NCI-H82 (cell line): ENCODE measurements at regions not wholly inside any gene's neighbourhood (a gene's known extent, or its start where the extent isn't known, plus 50 kb on each side); places are given as distances from the start of the nearest gene placed in this dataset.

Source experiments
- DNase-seq: peaks from one replicate; lab custom pipeline; 2025; lab: John Stamatoyannopoulos, UW

DNA sequence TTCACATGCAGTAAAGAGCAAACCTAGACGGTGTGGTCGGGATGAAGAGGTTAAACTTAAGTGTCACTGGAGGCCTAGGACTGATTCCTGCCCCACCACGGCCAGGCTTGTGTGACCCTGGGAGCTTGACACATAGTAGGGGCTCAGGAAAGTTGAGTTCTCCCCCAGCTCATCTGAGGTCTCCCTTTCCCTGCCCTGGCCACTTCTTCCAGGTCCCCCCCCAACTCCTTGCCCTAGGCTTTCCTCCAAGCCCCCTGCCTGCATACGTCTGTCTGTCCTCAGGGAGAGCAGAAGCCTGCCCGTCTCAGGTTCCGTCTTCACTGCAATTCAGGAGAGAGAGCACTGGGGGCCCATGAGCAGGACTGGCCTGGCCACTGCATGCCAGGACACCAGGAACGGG, 225.8 kb downstream of the PTPRU start:
- DNase-seq = no peak

- DNase-seq = no peak
Measured at GRCh38 chr1:29461115-29461739, 224.9 kb downstream of the PTPRU start.

DNA sequence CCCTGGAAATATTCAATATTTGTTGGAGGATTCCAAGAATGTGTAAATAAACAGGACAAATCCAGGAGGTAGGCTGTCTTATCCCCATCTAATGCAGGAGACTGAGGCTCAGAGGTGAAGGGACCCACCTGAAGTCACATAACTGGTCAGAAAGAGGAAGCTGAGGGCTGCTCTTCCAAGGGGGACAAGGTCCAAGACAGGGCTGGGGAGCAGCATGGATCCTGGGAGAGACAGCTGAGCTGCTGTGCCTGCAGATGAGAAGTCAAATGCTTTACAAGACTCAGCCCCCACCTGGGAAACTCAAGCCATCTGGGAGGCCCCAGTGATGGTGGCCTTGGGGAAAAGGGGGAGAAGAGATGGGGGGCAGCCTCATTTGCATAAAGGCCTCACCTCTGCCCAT, 224.4 kb downstream of the PTPRU start:
- no peak for DNase-seq

DNA sequence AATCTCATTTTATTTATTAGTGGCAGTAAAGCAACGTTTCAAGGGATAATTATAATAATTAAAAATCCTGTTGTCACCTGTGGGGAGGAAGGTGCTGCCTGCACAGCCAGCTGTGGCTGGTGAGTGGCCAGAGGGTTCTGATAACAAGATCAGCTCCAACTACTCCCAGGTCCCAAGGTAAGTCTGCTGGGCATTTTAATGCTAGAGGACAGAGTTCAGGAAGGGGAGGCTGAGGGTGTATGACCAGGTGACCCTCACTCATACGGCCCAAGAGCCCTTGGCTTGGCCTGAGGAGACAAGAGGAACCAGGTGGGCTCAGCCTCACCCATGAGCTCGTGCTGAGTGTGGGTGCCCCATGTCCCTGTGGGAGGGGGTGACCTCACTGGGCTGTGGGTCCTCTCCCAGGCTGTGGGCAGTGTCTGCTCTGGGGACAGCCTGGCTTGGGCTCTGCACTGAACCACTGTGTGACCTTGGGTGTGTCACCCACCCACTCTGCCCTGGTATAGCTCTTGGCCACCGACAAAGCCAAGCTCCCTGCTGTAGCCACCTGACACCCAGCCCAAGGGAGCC, 223.8 kb downstream of the PTPRU start:
- DNase-seq = no peak

GRCh38 chr1:29459620-29459945, 223.3 kb downstream of the PTPRU start:
- DNase-seq = peak; percentile 22

GRCh38 chr1:29458737-29459619, 222.7 kb downstream of the PTPRU start:
- DNase-seq = no peak

DNA sequence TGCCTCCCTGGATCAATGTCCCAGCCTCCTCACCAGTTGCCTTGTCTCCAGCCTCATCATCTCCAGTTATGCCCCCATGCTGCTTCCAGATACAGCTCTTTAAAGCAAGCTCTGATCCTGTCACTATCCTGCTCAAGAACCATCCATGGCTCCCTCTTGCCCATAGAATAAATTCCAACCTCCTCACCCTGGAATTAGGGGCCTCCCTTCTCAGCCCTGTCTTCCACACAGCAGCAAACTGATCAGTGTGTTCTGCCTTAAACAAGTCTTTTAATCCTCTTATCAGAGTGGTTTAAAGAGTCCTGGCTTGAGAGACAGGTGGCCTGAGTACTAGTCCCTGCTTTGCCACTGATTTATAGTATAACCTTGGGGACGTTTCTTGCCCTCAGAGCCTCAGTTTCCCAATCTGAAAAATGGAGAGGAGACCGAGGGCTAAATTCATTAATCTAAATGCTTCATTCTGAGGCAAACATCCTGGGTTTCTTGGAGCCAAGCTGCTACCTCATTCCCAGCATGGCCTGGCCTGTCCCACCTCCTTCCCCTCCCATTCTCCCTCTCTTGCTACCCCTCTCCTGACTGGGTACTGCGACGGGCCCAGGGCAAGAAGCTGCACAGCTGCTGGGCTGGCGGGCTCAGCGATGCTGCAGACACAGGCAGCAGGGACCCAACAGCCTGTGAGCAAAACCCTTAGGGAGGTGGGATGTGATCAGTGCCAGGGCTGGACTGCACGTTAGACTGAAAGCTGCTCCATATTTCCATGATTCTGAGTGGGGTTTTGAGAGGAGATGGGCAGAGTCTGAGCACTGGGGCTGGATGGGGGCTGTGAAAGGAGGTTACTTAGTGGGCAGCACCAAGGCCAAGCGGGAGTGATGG, 221.4 kb downstream of the PTPRU start:
- peak; percentile 93 for DNase-seq

DNA sequence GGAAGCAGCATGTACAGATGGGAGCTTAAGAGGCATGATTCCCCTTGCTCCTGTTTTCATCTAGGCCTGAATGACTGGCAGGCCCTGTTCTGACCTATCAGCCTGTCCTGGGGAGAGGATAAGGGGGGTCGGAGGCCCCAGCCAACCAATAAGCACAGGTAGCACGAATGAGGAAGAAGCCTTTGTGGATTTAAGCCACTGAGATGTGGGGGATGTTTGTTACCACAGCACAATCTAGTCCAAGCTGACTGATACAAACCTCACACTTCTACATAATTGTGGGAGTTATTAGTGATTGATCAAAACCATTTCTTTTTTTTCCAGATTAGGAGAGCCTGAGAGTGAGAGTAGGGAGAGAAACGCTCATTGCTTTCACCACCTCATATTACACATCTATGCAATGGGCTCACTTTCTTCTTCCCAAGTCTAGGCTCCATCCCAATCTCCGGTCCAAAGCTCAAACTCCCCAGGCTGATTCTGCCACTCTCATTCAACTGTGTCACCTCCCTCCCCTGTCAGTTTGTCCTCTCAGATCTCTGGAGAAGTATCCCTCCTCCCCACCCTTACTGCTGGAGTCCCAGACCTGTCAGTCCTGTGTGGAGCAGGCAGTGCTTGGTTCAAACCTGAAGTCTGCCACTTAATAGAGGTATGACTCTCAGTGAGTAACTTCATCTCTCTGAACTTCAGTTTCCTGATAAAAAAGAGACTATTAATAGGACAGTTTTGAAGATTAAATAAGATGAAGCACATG, 220.5 kb downstream of the PTPRU start:
- peak; percentile 35 for DNase-seq

GRCh38 chr1:29455781-29456180, 219.5 kb downstream of the PTPRU start:
- no peak for DNase-seq

DNA sequence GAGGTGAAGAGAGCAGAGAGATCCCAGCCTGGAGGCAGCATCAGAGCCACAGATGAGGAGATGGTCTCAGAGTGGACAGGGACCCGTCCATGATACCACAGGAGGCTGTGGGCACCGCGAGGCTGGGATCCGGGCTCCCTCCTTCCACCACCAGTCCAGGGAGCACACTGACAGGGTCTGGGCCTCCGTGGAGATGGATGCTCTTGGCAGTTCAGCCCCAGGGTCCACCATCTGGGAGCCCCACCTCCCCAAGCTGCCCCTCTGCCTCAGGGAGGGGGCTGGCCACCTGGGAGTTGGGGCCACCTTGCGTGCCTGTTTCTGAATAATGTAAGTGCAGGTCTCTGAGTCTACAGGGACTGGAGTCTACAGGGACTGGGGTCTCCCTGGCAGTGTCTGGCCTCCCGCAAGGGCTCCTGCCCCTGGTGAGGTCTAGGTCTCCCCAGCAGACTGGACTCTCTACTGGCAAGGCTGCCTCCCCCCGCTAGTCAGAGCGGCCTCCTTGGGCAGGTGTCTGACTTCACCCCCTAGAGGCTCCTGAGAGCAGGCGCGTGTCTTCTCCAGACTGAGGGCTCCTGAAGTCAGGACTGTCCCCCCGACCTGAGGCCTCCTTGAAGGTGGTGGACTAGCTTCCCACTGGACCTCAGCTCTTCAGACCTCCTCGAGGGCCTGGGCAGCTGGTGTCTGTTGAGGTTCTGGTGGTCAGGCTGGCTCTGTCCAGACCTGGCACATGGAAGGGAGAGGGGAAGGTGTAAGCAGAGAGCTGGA, 218.5 kb downstream of the PTPRU start:
- DNase-seq = no peak

GRCh38 chr1:29453502-29454240, 217.3 kb downstream of the PTPRU start:
- peak; percentile 98 for DNase-seq

DNA sequence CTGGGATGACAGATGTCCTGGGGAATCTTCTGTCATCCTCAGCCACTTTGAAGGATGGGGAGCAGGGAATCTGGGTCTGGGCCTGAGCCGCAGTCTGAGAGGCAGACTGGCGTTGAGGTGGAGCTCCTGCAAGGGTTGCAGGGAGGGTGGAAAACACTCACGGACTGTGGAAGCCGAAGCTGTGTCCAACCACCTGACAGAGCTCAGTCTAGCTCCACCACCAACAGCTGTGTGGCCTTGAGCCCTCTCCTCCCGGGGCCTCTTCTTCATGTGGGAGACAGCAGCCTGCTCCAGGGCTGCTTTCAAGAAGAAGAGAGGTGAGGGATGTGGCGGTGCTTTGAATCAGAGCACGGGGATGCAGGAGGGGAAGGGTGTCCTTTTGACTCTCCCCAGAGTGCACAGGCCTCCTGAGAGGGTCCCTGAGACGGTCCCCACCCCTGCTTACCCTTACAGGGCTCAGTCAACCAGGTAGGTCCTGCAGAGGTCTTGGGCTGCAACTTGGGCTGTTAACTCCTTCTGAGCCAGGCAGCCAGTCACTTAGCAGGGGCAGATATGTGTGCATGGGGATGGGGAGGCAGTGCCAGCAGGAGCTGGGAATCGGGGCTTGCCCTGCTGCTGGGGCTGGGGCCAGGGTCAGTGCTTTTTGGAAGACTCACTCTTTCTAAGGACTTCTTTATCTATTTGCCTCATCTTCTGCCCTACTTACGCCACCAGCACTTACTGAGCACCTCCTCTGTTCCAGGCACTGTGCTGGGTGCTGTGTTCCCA, 216.3 kb downstream of the PTPRU start:
- peak; percentile 73 for DNase-seq

DNA sequence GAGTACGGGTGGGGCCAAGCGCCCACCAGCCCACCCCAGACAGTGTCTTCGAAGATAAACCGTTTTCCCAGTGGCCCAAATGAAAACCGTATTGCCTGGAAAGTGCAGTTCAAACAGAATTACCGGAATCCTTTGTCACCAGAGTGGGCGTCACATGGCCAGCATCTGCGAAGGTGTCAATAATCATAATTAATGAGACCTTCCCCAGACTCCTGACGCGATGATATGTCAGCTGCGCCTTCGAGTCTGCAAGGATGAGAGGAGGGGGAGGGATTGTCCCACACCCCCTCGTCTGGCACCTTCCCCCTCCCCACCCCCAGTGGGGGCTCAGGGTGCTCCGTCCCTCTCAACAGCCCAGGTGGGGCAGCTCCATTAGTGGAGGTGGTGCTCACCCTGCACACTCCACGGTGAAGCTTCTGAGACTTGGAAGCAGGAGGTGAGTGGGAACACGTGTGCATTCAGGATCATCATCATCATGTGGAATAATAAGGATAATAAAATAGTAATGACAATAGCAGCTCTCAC, 215.1 kb downstream of the PTPRU start:
- peak; percentile 91 for DNase-seq

DNA sequence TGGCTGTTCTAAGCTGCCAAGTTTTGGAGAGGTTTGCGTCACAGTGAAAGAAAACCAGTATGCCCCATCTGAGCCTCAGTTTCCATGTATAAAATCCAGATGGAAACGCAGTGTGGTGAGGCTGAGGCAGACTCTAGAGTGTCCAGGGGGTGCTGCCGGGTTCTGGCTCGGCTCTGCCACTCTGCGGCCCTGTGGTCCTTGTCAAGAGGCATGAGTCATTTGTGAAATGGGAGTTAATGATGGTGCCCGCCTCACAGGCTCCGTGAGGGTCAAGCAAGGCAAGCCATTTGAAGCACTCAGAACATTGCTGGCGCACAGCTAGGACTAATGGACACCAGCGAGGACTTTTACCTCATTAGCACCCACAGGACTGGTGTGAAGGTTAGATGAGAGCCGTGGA, 214.3 kb downstream of the PTPRU start:
- DNase-seq = no peak

DNA sequence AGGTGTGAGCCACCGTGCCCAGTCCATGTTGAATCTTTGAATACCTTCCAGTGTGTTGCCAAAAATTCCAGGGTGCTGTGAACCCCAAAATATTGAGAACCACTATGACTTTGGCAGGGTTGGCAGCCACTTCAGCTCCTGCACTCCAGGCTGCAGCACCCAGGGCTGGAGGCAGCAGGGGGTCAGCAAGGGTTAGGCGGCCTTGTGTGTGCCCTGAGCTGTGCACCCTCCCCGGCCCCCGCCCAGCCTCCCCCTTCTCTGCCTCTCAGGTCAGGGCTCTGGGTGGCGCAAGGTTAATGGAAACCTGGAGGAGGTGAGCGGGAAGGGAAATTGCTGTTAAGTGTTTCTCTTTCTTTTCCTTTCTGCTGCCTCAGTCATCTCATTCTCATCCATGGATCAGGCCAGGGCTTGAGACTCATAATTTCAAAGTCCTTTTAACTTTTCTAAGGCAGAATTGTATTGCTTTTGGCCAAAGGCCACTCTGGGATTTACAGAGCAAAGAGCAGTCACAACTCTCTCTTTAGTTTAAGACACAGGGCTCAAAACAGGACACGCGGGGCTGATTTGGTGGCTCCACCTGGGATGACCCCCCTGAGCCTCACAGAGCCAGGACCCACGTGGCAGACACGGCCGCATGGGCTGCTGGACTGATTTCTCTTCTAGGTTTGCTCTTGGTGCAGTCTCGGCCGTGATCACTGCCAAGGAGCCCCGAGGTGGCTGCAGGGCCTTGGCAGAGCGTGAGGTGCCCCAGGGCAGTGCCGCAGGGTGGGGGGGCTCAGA, 212.3 kb downstream of the PTPRU start:
- no peak for DNase-seq

GRCh38 chr1:29447368-29447767, 211.0 kb downstream of the PTPRU start:
- DNase-seq = no peak

GRCh38 chr1:29444782-29445729, 208.7 kb downstream of the PTPRU start:
- DNase-seq = no peak
